GM12864 (cell line): ENCODE measurements at regions not wholly inside any gene's neighbourhood (a gene's known extent, or its start where the extent isn't known, plus 50 kb on each side); places are given as distances from the start of the nearest gene placed in this dataset.

Source experiments
- DNase-seq: peaks from one replicate; pipeline ENCODE4 v3.0.0-alpha.2; 2011; ENCODE audit warnings: low read depth
- H3K4me3 ChIP-seq: 2 replicates; pipeline ENCODE4 v1.5.1; 2011; ENCODE audit warnings: mild to moderate bottlenecking, low read depth, low read length, control low read depth
- TF ChIP-seq, protein P1 (sequence below): IDR thresholded peaks from 2 replicates; pipeline ENCODE4 v1.5.1; 2011; ENCODE audit warnings: low read depth, mild to moderate bottlenecking, moderate library complexity, low read length, control low read depth, inconsistent platforms; ENCODE audit errors: missing control alignments

DNA sequence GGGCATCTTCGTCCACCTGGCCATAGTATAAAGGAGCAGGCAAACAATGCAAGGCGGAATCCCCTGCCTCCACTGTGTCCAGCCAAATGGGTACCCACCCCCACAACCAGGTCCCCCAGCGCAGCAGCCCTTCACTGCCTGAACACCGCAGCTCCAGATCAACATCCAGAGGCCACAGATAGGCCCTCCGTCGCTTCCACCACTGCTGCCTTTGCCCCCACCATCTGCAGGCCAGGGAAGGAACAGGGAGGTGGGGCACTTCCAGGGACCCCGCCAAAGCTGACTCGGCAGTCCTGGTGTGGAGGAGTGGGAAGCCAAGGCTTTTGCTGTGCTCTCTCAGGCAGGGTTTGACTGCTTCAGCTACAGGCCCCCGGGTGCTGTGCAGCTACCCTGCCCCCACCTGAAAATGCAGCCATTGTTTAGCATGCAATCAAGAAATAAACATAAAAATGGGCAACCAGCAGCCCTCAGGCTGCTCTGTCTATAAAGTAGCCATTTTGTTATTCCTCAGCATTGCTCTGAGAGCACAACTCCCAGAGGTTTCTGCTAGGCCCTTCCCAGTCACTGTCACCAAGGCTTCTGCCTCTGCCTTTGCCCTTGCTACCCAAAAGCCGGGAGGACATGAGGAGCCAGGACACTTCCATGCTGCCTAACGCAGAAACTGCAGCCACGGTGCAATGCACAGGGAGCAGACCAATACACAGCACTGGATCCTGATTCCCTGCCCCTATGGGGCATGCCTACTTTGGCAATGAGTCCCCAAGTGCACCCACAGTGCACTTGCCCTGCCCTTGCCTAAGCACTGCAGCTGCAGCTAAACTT, 733.2 kb upstream of the KLHL1 start:
- TF ChIP-seq, protein P1, sequence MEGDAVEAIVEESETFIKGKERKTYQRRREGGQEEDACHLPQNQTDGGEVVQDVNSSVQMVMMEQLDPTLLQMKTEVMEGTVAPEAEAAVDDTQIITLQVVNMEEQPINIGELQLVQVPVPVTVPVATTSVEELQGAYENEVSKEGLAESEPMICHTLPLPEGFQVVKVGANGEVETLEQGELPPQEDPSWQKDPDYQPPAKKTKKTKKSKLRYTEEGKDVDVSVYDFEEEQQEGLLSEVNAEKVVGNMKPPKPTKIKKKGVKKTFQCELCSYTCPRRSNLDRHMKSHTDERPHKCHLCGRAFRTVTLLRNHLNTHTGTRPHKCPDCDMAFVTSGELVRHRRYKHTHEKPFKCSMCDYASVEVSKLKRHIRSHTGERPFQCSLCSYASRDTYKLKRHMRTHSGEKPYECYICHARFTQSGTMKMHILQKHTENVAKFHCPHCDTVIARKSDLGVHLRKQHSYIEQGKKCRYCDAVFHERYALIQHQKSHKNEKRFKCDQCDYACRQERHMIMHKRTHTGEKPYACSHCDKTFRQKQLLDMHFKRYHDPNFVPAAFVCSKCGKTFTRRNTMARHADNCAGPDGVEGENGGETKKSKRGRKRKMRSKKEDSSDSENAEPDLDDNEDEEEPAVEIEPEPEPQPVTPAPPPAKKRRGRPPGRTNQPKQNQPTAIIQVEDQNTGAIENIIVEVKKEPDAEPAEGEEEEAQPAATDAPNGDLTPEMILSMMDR = no peak
- no peak overlapping the region for H3K4me3 ChIP-seq
- DNase-seq = no peak

DNA sequence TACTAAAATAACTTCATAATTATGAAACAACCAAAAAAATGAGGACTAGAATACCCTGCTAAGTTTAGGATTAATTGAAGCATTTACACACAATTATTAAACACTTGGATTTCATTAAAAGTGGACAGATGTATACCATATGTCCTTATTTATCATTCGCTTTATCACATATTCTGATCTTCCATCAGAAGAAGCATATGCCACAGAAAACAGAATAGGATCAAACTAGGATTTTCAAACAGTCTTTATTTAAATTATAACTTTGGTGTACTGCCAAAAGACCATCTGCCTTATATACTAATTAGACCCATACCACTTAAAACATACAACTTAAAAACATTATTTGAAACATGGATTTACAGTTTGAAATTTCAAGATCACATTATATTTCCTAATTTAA, 727.1 kb upstream of the KLHL1 start:
- DNase-seq = no peak
- TF ChIP-seq, protein P1 = no peak
- H3K4me3 ChIP-seq = no peak overlapping the region

DNA sequence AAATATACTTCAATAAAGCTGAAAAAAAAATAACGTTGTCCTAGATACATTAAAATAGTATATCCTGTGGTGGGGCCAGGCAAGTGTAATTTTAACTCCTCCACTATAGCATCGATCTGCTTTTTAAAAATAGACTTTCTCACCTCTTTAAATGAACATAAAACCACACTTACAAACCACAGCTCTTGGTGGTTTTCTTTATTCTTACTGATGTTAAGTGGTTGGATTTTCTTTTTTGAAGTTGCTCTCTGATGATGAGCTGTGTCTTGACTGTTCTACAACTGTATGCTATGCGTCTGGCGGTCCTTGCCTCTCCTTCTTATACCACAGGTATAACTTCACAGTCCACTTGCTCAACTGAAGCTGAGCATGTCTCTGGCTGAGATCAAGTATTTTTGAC, 721.5 kb upstream of the KLHL1 start:
- H3K4me3 ChIP-seq = no peak overlapping the region
- TF ChIP-seq, protein P1 = no peak
- no peak for DNase-seq

DNA sequence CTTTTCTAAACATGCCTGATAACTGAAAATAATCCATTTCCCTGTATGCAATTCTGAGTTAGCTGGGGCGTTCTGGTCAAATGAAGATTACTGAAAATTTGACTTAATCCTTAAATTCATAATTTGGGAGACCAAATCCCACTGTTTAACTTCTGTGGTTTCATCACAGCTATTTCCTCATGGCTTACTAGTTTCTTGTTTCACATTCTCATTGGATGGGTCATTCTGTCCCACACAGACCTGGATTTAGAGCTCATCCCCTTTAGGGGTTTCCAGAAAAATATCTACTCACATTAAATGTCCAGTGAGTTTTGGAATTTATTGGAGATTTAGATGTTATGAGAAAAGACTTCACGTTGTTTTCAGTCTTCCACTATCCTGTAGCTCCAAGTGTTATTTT, 709.3 kb upstream of the KLHL1 start:
- DNase-seq = no peak
- TF ChIP-seq, protein P1 = no peak
- no peak overlapping the region for H3K4me3 ChIP-seq

DNA sequence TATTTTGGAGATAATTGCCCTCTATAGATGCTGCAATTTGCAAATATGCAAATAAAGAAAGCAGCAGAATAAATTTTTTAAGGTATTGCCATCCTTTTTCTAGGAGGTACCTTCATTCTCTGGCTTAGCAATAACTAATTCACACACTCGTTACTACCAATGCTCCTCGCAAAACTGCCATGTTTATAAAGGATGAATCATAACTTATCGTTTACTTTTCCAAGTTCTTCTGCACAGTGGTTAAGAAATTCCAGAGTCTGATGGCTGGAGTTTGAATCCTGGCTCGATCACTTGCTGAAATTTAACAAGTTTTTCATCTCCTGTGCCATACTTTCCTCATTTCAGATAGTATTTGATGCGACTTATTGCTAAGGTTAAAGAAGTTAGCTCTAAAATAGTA, 708.6 kb upstream of the KLHL1 start:
- DNase-seq = no peak
- TF ChIP-seq, protein P1 = no peak
- no peak overlapping the region for H3K4me3 ChIP-seq

DNA sequence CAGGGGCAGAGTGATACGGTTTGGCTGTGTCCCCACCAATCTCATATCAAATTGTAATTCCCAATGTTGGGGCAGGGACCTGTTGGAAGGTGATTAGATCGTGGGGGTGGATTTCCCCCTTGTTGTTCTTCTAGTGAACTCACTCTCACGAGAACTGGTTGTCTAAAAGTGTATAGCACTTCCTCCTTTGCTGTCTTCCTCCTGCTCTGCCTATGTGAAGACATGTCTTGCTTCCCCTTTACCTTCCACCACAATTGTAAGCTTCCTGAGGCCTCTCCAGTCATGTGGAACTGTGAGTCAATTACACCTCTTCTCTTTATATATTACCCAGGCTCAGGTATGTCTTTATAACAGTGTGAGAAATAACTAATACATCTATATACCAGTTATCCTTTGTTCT, 706.4 kb upstream of the KLHL1 start:
- H3K4me3 ChIP-seq = no peak overlapping the region
- no peak for DNase-seq
- TF ChIP-seq, protein P1 = no peak

DNA sequence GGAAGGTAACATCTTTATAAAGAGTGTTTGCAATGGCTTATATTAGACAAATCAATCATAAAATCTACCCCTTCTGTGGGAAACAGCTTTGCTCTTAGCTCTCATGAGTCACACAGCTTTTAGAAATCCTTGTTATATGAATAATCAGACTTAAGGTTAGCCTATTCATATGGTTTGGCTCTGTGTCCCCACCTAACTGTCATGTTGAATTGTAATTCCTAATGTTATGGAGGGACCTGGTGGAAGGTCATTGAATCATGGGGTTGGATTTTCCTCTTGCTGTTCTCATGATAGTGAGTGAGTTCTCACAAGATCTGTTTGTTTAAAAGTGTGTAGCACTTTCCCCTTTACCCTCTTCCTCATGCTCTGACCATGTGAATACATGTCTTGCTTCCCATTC, 704.2 kb upstream of the KLHL1 start:
- no peak overlapping the region for H3K4me3 ChIP-seq
- DNase-seq = no peak
- TF ChIP-seq, protein P1 = no peak
